Cardiac septum (tissue), 1 donor: ENCODE measurements at regions not wholly inside any gene's neighbourhood (a gene's known extent, or its start where the extent isn't known, plus 50 kb on each side); places are given as distances from the start of the nearest gene placed in this dataset.

ENCODE experiments used
- DNase-seq: peaks from one replicate; pipeline ENCODE4 v3.0.0-alpha.2; 2020; ENCODE audit warnings: low spot score
- intact Hi-C: fragments of 100-400 bp; cut with DNase I; formaldehyde crosslinking; loops from one replicate; pipeline ENCODE4 v1.14.0; 2022
- donor health status: DM: no; HTN: no; CAD: no.

DNA sequence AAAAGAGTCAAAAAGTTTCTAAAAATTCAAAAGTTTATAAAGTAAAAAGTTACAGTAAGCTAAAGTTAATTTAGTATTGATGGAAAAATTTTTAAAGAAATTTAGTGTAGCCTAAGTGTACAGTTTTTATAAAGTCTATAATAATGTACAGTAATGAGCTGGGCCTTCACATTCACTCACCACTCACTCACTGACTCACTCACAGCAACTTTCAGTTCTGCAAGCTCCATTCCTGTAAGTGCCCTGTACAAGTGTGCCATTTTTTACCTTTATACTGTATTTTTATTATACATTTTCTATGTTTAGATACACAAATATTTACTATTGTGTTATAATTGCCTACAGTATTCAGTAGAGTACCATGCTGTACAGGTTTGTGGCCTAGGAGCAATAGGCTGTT lies 239.5 kb upstream of the MAP3K1 start:
- no peak for DNase-seq
- intact Hi-C loops: no loop called here

DNA sequence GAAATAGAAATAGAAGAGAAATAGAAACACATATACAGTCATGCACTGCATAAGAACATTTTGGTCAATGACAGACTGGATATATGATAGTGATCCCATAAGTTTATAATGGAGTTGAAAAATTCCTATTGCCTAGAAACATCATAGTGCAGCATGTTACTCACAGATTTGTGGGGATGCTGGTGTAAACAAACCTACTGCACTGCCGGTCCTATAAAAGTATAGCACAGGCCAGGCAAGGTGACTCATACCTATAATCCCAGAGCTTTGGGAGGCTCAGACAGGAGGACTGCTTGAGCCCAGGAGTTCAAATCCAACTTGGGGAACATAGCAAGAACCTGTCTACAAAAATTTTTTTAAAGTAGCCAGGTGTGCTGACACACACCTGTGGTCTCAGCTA lies 240.6 kb upstream of the MAP3K1 start:
- no peak for DNase-seq
- intact Hi-C loops: no loop called here

DNA sequence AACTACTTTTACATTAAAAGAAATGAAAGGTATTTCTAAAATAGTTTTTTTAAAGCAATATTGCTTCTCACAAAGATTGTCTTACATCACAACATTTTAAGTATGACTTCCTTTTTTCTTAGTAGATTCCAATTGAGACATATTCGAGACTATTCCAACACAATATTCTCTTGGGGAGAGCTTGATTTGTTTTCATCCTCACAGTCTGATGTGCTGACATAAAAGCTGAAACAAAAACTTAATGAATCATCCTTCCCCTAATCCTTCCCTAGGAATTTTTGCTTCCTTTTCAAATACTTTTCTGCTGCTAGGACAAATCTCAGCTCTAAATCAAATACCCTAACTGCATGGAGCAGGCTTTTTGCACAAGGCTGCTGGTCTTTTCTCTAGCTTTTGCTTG lies 245.8 kb upstream of the MAP3K1 start:
- intact Hi-C loops: no loop called here
- DNase-seq: no peak

DNA sequence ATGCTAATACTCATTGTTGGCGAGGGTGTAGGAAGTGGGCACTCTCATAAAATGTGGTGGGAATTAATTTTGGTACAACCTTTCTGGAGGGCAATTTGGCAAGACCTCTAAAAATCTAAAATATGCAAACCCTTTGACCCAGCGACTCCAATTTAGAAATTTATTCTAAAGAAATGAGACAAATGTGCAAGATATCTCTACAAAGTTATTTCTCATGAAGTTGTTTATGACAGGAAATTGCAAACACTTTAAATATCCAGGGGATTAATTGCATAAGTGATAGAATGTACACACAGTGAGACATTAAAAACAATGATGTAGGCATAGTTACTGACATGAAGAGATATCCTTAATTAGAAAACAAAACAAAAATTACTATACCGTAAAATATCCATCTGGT lies 246.3 kb upstream of the MAP3K1 start:
- no peak for DNase-seq
- intact Hi-C loops: no loop called here

DNA sequence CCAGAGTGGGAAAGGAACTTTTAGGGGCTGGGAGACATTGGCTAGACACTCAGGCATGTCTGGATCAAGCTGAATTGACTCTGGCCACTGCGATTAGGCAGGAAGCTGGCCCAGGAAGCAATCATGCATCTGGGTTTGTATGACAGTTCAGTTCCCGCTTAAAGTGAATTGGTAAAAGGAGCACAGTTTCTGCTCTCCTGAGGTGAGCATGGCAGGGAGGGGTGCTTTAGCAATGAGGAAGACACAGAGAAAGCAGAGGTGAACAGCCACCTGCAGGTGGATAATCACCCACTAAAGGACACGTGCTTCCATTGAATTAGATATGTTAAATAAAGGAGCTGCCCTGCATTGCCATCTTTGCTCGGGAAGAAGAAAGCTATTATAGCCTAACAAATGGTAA lies 248.1 kb upstream of the MAP3K1 start:
- intact Hi-C loops: no loop called here
- DNase-seq: no peak

DNA sequence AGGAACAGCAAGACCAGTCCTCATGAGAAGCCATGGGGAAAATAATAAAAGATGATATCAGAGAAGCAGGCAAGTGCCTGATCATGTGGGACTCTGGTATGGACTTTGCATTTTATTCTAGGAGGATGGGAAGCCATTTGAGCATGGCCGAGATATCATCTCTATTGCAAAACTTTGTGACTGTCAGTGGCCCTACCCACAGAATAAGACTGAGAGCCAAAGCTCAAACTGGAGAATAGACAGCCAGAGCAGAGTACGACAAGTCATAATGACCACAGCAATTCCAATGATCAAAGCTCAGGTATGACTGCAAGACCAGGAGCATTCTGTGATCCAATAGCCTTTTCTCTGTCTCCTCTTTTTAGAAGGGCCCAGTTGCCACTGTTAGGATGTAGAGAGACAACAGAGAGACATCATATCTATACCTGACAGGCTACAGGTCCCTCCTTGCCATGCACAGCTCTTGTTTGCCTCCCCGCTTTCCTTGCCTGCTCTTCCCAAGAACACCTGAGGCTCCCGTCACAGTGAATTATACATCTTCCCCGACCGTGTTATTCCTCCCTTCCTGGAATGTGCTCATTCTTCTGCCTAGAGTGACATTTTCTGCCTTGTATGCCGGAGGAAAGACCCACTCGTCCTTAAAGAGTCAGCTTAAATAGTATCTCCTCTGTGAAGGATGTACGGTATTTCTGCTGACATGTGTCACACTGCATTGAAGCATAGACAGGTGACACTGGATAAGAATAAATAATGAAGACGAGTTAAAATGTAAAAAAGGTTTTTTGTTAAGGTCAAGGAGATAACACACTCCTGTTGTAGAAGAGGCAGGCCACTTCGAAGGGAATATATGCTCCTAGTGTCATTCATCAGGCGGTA lies 248.7 kb upstream of the MAP3K1 start:
- DNase-seq: no peak
- intact Hi-C loops: no loop called here

DNA sequence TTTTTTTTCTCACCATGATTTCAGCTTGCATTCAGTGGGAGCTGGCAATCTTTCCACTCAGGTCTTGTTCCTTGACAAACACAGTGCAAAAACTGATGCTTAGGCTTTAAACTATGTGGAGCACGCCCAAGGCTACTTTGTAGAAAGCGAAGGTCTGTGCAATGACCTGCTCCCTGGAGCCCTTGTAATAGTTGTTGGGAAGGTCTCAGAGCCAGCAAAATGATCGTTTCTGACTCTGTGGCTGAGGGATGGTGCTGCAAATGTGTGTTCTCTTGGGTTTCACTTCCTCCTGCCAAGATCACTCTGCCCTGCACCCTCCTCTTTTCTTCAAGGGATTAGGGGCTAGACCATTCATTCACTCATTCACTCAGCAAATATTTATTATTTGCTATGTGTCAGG lies 249.7 kb upstream of the MAP3K1 start:
- intact Hi-C loops: no loop called here
- no peak for DNase-seq

DNA sequence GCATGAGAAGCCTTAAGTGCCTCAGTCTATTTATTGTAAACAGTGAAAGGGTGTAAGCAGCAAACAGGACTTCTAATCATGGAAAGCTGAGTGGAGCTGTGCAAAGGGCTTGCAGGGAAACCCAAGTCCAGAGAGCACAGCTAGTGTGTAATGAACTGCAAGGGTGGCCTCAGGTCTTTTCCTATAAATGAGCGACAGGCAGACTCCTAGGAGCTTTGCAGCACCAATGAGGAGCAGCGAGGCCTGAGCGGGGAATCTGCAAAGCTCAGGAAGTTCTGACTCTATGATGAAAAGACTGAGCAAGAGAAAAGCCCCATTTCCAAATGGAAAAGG lies 250.1 kb upstream of the MAP3K1 start:
- intact Hi-C loops: no loop called here

DNA sequence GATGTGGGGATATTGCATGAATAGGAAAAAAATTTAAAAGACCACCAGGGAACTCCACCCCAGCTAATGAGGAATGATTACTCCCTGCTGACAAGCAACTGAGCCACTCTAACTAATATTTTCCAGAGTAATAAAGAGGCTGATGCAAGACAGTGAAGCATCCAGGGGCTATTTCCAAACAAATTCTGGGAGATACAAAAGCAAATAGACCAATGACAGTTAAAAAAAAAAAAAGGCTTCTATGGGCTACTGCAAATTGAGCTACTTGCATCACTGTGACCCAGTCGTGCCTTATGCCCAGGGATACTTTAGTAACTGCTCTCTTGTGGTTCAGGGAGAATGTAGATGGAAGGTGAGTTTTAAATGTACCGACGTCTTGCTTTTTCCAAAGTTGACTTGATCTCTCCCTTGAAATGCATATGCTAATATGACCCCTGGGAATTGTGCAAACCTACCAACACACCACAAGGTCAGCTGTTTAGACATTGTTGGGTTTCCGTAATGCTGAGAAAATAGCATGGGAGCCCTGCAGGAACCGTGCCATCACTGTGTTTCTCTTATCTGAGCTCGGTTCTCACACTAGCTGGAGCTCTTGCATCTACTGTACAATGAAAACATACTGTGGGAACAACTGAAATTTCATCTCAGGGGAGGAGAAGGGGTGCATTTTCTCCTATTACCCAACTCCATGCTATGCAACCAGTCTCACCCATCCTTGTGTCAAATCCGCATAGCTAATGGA lies 250.6 kb upstream of the MAP3K1 start:
- DNase-seq: no peak
- intact Hi-C loops: no loop called here

More for the DNA sequence above, 250.1 kb upstream of the MAP3K1 start:
- DNase-seq: no peak

DNA sequence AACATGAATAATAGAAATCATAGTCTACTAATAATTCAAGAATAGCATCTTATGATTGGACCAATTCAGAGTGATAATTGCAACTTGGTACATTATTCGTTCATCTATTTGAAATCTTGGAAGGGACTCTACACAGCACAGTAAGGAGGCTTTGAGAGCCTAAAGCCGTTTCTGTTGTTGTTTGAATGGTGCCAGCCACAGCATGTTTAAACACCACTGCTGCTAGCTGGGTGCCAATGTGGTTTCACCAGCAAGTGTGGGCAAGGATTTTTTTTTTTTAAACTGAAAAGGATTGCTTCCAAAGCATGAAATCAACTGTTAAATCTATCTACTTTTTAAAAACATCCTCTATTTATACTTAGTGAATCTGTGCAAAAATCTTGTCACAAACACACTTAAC lies 253.9 kb upstream of the MAP3K1 start:
- intact Hi-C loops: no loop called here
- no peak for DNase-seq

DNA sequence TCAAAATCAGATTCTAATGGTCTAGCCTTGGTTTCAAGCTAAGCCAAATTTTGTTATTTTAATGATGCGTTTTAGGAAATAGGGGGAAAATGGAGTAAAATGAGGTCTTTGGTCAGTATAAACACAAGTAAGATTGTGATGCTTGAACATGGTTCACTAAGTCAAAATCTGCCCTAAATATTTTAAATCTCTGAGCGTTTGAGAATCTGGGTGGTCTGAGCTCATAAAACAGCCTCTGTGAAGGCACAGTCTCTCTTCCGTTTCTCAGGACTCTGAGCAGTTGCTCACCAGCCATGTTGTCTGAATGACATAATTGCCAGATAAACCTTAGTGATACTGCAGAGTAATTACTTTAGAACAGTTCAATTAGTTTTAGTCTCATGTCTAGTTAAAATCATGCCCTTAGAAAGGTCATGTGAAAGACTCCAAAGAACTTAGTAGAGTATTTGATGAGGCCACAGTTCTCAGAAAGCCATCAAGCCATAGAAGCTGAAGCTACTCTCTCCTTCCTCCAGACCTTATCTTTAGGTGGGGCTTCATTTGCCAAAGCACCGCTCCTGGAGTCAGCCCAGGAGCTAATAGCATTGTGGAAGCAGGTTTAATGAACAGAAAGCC lies 257.1 kb upstream of the MAP3K1 start:
- intact Hi-C loops: no loop called here
- no peak for DNase-seq

DNA sequence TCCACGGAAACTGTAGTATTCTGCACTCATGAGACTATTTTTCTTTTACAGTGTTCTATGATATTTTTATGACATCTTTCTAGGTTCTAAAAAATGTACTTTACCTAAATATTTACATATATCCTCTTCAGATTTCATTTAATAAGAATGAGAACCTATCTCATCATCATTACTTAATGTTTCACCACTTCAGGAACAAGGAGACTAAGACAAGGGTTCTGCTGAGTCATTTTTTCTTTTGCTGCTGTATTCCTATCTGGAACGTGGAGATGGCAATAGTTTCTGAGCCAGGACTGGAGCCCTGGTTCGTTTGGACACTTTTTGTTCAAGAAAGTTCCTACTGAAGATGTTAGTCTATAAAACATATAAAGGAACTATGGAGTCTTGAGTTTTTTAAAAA lies 258.2 kb upstream of the MAP3K1 start:
- intact Hi-C loops: no loop called here
- DNase-seq: no peak

DNA sequence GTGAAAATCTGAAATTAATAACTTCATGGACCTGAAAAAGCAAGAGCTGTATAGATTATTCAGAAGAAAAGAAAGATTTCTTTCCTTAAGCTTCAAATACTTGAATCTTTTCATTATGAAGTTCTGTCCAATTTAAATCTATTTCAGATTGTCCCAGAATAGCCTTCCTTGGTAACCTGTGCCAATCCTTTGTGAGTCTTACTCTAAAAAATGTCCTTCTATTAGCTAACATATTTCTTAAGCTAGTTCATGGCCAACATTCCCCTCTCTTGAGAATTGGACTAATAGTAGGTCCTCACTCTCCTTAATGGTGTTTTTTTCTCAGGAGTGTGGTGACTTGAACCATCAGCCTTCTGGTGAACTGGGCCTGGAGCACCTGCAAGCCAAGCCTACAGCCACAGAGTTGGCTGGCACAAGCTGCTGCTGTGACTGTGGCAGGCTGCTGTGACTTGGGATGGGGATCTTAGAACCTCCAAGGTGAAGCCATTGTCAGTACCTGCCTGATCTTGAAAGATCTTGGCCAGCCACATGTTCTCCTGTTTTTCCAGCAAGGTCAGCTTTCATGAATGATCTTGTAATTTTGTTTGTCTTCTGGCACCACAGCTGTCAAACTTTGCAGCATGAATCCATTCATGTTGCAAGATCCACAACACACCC lies 262.6 kb upstream of the MAP3K1 start:
- DNase-seq: no peak
- intact Hi-C loops: no loop called here

DNA sequence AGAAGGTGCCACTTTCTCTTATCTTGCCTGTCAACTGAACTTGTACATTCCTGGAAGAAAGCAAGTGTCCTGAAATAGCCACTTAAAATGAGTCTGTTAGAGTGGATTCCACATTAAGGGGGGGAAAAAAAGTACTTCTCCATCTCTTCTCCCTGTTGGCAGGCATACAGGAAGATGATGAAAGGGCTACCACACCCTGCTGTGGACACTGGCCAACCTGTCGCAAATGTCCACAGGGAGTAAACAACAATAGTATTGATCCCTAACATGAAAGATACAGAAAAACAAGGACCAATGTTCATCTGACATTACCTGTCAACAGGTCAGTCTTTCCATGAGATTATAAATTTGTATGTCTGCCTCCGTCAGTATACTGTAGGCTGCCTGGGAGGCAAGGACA lies 265.1 kb upstream of the MAP3K1 start:
- DNase-seq: no peak
- intact Hi-C loops: no loop called here

DNA sequence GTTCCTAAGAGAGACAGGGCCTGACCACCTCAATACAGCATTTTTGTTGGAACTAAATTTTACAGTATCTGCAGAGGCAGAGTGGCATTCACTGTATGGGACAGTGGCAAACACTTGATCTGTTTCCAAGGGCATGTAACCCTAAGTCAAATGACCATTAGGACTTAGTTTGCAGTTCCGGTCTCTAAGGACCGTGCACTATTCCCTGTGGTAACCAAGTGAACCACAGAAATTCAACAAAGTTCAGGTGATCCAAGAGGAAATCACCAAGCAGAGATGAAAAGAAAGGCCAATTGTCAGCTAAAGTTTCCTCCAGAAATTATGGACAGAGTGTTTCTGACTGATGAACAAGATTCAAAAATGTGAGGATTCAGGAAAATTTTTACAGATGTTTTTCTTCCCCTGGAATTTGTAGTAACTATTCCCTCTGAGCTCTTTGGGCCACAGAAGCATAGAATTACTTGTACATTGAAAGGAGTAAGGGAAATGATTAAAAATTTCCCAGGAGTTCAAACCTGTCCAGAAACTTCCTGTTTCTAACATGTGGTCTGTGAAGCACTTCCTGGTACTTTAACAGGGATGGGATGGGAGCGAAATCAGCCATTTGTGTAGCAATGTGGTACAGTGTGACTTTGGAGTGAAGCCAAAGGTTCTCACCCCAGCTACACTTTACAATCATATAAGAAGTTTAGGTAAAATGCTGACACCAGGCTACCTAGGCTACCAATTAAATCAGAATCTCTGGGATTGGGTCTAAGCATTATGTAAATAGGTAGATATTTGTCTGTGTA lies 266.1 kb upstream of the MAP3K1 start:
- intact Hi-C loops: no loop called here
- DNase-seq: no peak

DNA sequence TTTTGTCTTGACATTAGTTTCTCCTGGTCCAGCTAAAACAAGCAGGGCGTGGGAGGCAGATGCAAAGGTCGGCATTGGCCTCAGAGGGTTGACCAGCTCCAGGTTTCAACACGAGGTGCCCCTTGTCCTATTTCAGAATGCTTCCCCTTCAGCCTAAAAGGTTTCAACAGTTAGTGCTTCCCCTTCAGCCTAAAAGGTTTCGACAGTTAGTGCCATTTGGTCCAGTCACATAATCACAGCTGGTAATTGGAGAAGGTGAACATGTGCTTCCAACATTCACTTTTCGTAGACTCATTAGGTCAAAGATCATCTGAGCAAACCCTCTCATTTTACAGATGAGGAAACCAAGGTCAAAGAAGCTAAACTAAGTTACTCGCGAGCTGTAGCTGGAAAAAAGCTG lies 270.3 kb upstream of the MAP3K1 start:
- DNase-seq: no peak
- intact Hi-C loops: no loop called here

DNA sequence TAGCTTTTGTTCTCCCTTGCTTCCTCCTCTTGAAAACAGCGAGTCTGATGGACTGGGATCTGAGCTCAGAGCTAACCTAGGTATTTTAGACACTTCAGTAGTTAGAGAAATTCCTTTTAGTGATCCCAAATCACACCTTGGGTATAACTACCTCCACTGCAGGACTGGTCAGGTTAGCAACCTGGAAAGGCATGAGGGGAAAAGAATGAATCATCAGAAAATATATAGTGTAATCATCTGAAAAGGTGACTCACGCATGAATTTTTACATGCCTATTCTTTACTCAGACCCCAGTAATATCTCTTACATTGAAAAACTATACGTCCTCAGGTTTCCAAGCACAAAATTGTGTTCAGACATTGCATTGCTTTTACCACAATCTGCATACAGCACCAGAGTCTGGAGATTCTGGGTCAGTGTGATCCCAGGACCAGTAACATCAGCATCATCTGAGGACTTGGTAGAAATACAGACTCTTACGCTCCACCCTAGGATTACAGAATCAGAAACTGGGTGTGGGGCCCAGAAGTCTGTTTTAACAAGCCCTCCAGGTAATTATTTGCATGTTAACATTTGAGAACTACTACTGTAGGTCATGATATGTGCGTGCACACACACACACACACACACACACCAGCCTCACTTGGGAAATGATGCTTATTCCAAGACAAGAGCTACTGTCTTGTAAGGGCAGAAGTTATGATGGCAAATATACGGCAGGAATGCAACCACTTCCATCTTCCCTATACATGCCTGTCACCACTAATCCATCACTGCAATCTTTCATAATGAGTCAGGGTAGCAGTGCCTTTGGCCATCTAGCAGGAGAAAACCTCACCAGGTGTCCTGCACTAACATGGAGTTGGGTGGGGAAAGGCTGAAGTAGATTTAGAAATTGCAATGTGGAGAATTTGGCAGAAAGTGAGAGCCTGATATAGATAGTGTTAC lies 271.6 kb upstream of the MAP3K1 start:
- intact Hi-C loops: no loop called here
- DNase-seq: no peak

DNA sequence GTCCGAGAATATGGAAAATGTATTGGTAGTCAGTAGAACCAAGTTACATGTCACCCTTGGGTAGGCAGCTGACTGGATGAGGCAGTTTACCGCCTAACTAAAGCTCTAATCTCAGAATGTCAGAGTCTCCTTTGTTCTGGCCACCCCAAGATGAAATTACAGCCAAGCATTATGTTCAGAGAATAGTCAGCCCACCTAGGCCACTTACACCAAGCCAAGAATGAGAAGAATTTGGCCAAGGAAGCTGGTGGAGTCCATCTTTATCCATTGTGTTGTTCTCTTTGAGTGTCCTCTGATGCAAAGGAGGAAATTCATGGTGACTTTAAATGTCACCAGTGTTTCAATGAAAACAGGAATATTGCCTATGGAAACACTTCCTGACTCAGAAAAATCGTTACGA lies 275.1 kb upstream of the MAP3K1 start:
- DNase-seq: no peak
- intact Hi-C loops: no loop called here

DNA sequence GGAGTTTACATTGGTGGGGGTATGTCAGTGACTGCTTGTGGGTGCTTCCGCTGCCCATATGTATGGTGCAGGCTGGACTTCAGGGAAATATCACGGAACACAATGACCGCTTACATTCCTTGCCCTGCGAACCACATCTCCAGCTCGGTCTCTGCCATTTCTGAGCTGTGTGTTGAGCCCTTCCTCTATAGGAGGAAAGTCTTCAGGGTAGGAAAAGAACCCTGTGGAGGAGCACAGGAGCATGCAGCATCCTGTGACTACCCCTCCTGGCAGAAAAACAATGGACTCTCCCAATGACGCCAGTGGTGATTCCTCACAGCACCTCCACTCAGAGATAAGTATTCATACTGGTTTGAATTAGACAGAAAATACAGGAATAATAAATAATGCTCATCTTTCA lies 276.8 kb upstream of the MAP3K1 start:
- no peak for DNase-seq
- intact Hi-C loops: no loop called here
